Activated T-cell treated with anti-CD3 and anti-CD28 coated beads for 4 hours (primary cell): ENCODE measurements at regions not wholly inside any gene's neighbourhood (a gene's known extent, or its start where the extent isn't known, plus 50 kb on each side); places are given as distances from the start of the nearest gene placed in this dataset.
"Not testable (repeated sequence)": the region's sequence is repeated elsewhere in the genome, so short reads cannot be mapped to it uniquely, and the experiment has no call there.

Experiments used
- DNase-seq: peaks from one replicate; pipeline ENCODE4 v3.0.0-alpha.2; 2020

- not testable (repeated sequence) for DNase-seq
These were observed 202.7 kb downstream of the LIPI start for GRCh38 chr21:14008006-14008405.

DNA sequence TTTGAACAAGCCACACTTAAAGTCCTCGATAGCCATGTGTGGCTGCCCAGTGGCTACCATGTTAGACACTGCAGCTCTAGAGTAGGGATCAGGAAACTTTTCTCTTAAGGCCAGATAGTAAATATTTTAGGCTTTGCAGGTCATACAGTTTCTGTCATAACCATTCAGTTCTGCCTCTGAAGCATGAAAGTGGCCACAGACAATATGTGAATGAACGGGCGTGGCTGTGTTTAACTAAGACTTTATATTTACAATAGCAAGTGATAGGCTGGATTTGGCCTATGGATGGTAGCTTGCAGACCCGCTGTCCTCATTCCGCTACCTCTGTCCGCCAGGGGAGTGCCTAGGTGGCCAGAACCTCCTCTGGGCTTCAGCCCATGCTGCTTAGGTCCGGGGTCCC is 204.6 kb downstream of the LIPI start:
- DNase-seq, result not testable (repeated sequence)

- not testable (repeated sequence) for DNase-seq
These were observed 223.5 kb downstream of the LIPI start for GRCh38 chr21:13986996-13987958.

GRCh38 chr21:13985865-13986863 is 224.6 kb downstream of the LIPI start:
- DNase-seq, result not testable (repeated sequence)

GRCh38 chr21:13985137-13985864 is 225.5 kb downstream of the LIPI start:
- not testable (repeated sequence) for DNase-seq

GRCh38 chr21:13984728-13985127 is 226.0 kb downstream of the LIPI start:
- not testable (repeated sequence) for DNase-seq

DNA sequence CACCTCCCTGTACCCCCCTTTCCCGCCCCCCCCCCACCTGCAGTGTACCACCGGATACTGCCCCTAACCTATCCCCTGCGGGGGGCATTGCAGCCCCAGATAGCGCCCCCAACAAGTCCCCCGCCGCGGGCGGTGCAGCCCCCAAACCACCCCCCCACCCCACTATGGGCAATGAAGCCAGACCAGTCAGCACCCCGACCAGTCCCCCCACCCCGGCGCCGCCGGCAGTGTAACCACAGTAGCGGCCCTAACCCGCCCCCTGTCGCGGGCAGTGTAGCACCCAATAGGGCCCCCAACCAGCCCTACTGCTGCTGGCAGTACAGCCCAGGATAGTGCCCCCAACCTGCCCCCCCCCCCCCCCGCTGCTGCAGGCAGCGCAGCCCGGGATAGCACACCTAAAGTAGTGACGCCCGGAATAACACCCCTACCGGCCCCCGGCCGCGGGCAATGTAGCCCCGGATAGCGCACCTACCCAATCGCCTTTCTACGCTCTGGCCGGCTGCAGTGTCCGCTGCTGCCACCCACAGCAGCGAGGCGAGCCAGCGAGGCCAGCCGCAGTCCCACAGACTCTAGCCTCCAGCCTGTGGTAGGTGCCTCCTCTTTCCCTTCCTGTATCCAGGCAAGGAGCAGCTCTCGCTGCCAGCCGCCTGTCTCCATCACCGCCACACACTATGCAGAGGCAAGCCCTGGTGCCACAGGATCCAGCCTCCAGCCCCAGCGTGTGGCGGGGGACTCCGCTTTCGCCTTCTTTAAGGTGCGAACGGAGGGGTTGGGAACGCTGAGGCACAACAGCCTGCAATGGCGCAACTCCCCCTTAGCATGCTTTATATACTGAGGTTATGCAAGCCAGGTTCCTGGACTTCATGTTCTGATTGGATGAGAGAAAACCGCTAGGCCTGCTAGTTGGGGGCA is 229.3 kb downstream of the LIPI start:
- not testable (repeated sequence) for DNase-seq

DNA sequence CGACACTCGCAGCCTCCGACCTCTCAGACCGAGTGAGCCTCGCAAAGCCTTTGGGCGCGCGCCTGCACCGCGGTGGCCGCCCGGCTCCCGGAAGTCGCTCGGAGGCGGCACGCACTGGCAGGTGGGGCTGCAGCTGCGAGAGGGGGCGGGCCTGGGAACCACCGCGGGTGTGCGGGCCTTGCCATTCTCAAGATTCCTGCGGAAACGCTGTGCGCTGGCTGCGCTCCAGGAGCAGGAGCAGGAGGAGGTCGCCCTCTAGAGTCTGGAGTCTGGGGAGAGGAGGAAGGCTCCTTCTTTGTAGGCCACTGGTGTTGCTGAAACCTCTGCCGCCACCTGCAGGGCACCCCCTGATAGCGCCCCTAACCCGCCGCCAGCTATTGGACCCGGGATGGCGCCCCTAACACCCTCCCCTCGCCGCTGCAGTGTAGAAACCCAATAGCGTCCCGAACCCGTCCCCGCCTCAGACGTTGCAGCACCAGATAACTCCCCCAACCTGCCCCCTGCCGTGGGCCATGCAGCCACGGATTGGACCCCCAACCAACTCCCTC is 230.6 kb downstream of the LIPI start:
- DNase-seq, result peak; percentile 31

GRCh38 chr21:13979608-13980007 is 231.1 kb downstream of the LIPI start:
- DNase-seq, result not testable (repeated sequence)

DNA sequence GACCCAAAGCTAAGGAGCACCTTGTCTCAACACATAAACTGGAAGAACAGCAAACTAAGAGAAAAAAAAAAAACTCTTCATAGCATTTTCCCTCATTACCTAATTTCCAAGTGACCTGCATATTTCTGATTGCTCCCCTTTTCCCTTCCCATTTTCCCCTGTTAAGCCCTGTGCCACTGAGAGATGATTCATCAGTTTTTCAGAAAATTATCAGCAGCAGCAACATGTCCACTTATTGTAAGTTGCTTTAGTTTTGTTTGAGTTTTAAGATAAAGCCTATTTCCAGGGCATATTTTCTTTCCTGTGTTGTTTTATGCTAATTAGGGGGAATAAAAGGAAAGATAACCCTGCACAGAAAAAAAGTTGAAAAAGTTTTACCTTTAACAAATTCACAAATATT is 236.2 kb downstream of the LIPI start:
- not testable (repeated sequence) for DNase-seq

GRCh38 chr21:13969853-13970252 is 240.9 kb downstream of the LIPI start:
- DNase-seq, result not testable (repeated sequence)

DNA sequence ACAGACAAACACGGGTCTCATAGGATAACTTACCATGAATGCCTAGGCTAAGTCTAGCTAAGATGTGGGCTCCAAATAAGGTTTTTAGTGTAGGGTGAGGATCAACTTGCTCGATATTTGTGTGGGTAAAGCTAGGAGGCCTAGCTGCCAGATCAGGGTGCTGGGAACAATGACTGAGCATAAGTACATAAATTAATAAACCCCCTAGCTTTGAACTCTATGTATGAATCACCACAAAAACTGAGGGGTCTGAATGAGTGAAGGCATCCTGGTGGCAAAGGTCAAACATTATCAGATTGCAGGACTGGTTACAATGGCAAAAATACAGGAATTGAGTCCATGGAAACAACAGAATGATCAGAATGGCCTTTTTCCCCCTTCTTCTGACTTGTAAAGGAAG is 241.8 kb downstream of the LIPI start:
- DNase-seq, result not testable (repeated sequence)

DNA sequence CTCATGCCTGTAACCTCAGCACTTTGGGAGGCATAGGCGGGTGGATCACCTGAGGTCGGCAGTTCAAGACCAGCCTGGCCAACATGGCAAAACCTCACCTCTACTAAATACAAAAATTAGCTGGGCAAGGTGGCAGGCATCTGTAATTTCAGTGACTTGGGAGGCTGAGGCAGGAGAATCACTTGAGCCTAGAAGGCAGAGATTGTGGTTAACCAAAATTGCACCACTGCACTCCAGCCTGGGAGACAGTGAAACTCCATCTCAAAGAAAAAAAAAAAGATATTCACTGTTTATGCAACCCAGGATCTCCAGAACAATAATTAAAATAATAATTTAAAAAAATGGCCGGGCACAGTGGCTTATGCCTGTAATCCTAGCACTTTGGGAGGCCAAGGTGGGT is 247.5 kb downstream of the LIPI start:
- not testable (repeated sequence) for DNase-seq

DNA sequence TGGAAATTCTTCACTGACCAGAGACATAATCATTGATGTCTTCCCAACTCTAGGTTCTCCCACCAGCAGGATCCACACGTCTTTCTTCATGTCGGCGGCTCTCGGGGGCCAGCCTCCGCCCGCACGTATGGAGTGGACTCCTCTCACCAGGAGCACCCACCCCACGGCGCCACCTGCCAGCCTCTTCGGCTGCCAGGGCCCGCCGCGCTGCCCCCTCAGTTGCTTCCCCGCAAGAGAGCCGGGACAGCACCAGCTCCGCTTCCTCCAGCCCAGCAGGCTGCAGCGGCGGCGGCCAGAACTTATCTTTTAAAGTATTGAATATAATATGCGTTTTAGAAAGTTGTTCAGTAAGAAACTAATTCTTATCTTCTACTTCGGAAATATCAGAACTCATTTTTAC is 273.5 kb downstream of the LIPI start:
- no peak for DNase-seq

GRCh38 chr21:13936033-13936937 is 274.5 kb downstream of the LIPI start:
- DNase-seq, result not testable (repeated sequence)

GRCh38 chr21:13935396-13936032 is 275.2 kb downstream of the LIPI start:
- DNase-seq, result not testable (repeated sequence)

DNA sequence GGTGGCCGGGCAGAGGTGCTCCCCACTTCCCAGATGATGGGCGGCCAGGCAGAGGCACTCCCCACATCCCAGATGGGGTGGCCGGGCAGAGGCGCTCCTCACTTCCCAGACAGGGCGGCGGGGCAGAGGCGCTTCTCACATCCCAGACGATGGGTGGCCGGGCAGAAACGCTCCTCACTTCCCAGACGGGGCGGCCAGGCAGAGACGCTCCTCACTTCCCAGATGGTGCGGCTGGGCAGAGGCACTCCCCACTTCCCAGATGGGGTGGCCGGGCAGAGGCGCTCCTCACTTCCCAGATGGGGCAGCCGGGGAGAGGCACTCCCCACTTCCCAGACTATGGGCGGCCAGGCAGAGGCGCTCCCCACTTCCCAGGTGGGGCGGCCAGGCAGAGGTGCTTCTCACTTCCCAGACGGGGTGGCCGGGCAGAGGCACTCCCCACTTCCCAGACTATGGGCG is 275.8 kb downstream of the LIPI start:
- not testable (repeated sequence) for DNase-seq

GRCh38 chr21:13923175-13923574 is 287.6 kb downstream of the LIPI start:
- not testable (repeated sequence) for DNase-seq

GRCh38 chr21:13921455-13921854 is 289.3 kb downstream of the LIPI start:
- DNase-seq, result not testable (repeated sequence)
